ENCODE measurements at regions not wholly inside any gene's neighbourhood (a gene's known extent, or its start where the extent isn't known, plus 50 kb on each side); places are given as distances from the start of the nearest gene placed in this dataset.

DNA sequence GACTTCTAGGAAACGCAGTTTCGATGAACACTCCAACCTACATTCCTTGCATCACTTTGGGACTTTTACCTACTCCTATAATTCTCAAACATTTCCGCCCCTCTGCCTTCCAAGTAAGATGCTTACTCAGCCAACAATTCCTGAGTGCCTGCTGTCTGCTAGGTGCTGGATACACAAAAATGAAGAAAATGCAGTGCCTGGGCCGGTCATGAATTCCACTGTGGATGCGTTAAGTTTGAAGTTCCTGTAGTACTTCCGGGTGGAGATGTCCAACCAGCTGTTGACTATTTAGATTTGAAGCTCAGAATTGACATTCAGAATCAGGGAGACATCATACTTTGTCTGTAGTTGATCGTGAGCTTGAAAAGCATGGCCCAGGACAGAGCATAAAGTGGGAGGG lies 89.2 kb downstream of the LYZL1 start:
- no peak for TF ChIP-seq CTCF (IDR thresholded peaks at IDR 0.05)
- TF ChIP-seq POLR2A (IDR thresholded peaks at IDR 0.05) = no peak

Measured in uterus (tissue), 2 donors.